ENCODE measurements at regions not wholly inside any gene's neighbourhood (a gene's known extent, or its start where the extent isn't known, plus 50 kb on each side); places are given as distances from the start of the nearest gene placed in this dataset.
"Not testable (repeated sequence)": the region's sequence is repeated elsewhere in the genome, so short reads cannot be mapped to it uniquely, and the experiment has no call there.

DNA sequence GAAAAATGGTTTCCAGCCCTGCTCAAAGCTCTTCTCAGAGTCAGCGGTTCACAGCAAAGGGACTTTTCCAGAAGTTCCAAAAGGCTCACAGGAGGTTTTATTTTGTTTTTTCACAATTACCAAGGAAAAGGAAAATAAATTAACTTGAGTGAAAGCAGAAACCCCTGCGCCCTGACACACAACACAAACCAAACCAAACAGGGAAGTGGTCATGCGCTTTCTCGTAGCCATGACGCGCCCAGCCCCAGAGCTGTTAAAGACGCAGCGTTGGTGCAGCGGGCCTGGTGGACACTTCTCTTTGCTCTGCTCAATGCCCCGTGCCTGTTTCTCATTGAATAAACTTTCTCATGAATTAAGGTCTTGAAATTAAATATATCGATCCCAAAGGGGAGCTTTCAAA is 134.4 kb upstream of the LYZL2 start:
- DNase-seq (ENCODE audit: low spot score), result peak; percentile 7

DNA sequence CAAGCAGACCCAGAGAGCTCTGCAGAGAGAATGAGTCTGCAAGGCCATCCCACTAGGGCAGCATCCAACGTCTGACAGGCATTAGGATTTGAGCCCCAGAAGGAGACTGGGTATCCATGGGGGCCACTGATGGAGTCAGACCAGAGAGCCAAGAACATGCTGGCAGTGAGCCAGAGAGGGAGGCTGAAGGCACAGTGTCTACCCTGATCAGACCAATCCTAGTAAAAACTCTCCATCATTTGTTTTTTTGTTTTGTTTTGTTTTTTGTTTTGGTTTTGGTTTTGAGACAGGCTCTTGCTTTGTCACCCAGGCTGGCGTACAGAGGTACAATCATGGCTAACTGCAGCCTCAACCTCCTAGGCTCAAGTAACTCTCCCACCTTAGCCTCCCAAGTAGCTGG is 133.1 kb upstream of the LYZL2 start:
- DNase-seq (ENCODE audit: low spot score), result peak; percentile 11

DNA sequence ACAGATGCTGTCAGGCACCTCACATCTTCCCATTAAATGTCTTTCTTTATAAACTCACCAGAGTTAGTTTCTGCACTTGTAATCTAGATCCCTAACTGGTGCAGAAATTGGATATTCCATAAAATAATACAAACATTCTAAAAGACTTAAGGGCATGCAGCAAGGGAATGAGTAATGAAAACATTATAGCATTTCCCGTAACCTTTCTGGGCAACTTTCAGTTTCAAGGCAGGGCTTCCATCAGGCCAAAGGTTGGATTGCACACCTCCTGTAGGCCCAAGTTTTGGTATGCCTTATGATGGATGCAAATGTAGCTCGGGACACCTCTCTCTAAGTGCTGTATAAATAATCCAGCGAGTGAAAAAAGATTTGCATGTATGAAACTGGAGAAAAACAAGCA is 129.9 kb upstream of the LYZL2 start:
- DNase-seq (ENCODE audit: low spot score), result no peak

DNA sequence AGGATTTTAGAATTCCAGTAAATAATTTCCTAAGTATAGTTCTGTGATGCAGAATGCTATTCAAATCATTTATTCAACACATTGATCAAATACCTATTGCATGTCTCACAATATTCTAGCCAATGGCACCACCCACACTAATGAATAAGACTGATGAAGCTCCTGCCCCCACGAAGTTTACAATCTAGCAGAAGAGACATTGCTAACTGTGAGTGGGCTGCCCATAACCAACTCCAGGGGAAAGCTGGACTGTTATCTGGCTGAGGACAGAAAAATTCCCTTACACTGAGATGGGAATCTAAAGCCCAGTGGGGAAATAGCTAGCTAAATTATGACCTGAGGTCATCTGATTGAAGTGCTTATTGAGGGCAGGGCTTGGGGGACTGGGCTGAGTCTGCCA is 128.8 kb upstream of the LYZL2 start:
- no peak for DNase-seq (ENCODE audit: low spot score)

DNA sequence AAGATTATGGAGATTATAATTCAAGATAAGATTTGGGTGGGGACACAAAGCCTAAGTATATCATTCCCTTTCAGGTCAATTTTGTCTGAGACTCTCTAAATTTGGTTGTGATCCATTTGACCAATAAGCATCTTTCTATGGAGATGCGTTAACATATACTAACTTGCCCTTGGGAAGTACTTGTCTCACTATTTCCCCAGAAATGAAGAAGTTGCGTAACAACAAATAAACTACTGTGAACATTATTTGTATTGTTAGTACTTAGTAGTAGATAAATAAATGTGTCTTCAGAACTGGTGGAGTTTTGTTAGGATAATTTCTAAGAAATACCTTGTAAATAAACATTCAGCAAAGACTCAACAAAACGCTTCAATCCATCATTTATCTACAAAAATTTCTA is 127.3 kb upstream of the LYZL2 start:
- DNase-seq (ENCODE audit: low spot score), result no peak

DNA sequence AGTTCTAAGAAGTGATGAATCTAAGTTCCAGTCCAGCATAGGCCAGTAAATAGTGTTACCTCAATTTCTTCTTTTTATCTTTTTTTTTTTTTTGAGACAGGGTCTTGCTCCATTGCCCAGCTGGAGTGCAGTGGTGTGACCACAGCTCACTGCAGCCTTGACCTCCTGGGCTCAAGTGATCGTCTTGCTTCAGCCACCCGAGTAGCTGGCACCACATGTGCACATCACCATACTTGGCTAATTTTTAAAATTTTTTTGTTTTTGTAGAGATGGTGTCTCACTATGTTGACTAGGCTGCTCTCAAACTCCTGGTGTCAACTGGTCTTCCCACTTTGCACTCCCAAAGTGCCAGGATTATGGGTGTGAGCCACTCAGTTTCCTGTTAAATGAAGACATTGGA is 126.6 kb upstream of the LYZL2 start:
- DNase-seq (ENCODE audit: low spot score), result no peak

DNA sequence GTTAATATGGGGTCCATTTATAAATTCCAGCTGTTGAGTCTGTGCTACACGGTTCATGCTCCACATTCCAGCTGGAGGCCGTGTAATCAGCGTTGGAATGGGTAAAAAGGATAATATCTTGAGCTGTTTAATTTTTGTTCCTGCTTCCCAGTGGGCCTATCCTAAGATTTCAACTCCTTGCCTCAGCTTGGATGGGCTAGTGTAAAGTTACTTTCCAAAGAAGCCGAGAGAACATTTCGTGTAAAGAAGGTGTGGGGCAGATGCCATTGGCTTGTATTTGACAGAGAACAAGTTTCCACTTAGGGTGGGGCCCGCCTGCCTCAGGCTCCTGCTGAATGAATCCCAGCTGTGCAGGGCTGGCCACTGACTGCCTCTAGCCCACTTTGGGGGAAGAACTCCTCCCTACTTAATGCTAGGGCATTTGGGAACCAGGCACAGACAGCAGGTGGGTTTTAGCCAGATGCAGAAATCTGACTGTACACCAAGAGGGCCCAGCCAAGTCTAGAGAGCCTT is 125.9 kb upstream of the LYZL2 start:
- DNase-seq (ENCODE audit: low spot score), result no peak

DNA sequence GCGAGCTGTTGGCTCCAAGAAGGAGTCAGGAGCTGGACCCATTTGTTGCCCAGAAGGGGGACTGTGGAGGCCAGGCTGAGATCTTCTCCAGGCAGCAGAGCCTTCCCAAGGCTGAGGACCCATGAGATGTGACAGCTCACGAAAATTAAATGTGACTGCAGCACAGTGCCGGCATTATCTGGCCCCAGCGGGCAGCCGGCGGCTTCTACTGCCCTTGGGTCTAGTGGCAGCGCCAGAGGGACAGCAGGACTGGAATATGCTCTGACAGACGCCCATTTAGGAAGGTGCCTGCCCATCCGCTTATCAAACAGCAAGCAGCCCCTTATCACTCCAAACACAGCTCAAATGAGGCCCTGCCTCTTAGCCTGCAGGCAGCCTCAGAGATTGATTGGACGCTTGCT is 122.9 kb upstream of the LYZL2 start:
- DNase-seq (ENCODE audit: low spot score), result no peak

DNA sequence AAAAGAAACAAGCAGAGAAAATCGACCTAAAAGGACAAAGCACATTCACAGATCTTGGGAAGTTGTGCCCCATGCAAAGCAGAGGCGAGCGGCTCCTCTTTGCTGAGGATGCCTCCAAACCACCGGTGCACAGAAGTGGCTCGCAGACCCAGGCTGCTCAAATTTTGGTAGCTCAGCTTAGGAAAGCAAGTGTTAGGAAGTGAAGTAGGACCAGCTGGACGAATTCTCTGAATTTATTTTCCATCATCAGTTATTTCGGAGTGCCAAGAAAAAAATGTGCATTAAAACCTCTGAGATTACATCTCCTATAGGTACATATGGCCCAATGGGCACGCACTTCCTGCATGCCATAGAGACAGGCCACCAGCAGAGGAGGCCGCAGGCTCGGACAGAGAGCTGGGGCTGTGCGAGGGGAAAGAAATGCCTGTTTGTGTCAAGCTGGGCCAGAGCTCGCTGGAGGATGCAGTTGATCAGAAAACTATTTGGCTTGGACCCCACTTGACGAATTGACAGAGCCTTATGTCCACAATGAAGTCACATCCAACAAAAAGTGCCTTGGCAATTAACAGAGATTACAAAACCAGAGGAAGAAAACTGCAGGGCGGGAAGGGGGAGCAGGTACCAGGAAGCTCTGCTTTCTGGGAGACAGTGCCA is 122.3 kb upstream of the LYZL2 start:
- DNase-seq (ENCODE audit: low spot score), result peak; percentile 80

DNA sequence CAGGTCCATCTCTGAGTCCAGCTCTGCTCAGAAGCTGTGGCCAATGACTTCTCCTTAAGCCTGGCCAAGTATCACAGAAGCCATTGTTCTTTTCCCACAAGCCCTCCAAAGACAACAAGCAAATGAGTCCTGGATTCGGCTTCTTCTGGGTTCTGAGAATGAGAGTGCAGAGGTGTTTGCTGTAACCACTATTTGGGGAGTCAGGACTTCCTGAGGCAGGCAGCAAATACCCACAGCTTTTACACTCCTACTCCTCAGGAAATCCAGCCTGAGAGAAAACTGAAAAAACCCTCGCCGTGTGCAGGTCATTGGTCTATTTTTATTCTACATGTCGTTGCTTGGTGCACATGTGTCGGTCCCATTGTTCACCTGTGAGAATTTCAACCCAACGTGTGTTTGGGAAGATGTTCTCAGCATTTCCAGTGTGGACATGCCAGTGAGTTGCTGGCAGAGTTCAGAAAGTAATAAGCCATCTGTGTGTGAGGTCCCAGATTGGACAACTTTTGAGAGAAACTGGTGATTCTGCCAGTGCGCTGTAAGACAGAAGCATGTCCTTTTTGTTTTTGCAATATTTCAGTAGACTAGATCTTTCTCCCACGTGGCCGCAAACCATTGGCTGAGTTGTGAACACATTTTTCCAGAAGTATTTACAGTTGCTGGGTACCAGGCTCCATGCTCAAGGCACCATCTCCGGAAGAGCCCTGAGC is 121.6 kb upstream of the LYZL2 start:
- no peak for DNase-seq (ENCODE audit: low spot score)

DNA sequence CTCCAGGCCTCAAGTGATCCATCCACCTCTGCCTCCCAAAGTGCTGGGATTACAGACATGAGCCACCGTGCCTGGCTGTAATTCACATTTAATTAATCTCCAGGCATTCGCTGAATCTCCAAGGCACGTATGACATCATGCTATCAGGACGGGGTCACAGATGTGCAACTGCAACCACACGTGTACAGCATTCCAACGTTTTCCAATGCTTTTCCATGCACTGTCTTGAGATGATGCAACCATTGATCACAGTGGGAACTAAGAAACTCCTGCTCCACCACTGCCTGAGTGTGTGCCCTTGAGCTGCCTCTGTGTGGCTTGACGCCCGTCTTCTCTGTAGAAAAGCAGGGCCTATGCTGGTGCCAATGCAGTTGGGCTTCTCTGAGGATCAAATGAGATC is 119.8 kb upstream of the LYZL2 start:
- DNase-seq (ENCODE audit: low spot score), result no peak

DNA sequence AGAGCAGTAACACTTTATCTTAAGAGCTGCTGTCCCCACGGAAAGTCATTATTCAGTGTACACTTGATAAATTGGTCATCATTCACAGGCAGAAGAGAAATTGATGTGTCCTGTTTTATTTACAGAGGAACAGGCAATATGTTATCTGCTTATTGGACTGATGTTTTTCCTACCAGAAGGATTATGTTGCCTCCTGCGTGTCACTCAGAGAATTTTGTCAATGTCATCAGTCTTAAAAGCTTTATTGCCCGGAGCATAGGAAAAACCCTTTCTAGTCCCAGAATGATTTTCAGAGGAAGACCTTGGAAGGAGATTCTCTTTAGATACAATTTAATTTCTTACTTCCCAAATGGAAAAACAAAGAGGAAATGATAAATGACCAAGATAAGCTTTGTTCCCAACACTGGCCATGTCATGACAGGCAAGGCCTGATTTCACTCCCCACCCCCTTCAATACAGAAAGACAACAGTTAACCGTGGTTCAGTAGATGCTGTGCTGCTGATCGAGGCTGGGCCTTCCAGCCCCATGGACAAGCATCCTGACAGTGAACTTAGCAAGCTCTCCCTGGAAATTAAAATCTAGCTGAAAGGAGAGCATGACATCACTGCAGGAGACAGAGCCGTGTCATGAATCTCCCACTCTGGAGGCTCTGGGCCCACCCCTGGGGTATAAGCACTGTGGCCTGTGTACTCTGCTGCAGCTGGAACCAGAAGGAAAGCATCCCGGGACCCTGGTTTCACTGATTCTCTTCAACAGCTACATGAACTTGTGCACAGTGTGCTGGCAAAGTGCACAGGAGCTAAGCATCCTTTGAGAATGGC is 118.8 kb upstream of the LYZL2 start:
- no peak for DNase-seq (ENCODE audit: low spot score)

DNA sequence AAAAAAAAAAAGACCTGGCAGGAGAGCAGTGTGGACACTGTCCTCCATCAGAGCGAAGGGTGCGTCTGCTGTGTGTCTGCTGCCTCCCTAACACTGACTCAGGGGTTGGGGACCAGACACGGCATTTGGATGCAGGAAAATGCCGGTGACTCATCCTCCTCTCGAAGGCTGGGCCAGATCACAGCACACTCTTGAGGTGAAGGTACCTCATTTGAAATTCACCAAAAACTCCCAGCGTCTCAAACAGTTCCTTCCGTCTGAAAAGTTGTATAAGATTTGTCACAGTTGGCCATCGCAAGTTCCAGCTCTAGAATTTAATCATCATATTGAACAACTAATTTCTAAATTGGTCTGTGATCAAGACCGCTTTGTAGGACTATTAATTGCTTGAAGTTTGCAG is 118.1 kb upstream of the LYZL2 start:
- no peak for DNase-seq (ENCODE audit: low spot score)

DNA sequence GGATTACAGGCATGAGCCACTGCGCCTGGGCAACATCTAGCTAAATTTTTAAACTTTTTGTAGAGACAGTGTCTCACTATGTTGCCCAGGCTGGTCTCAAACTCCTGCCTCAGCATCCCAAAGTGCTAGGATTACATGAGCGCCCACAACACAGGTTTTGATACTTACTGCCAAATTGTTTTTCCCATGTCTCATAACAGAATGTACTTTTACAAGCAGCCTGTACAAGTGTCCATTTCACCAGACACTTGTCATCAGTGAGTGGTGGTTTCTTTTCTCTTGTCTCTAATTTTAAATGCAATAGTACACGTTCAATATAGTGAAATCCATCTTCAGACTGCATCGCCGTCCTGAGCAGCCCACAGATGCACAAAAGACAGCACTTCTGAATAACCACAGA is 116.4 kb upstream of the LYZL2 start:
- DNase-seq (ENCODE audit: low spot score), result no peak

DNA sequence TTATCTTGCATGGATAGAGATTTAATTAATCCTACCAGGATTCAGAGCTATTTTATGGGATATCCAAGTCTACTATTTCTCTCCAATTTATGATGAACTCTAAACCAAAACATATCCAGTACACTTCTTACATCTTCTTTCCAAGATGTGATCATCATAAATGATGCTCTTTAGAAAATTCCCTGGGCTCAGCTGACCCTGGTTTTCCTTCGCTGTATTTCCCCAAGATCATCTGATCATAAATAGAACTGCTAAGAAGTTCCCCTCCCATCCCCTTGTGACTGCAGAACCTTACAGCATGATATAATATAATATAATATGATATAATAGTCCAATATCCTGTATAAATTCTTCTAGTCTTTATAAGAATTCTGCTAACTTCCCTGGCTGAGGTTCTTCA is 114.6 kb upstream of the LYZL2 start:
- no peak for DNase-seq (ENCODE audit: low spot score)

DNA sequence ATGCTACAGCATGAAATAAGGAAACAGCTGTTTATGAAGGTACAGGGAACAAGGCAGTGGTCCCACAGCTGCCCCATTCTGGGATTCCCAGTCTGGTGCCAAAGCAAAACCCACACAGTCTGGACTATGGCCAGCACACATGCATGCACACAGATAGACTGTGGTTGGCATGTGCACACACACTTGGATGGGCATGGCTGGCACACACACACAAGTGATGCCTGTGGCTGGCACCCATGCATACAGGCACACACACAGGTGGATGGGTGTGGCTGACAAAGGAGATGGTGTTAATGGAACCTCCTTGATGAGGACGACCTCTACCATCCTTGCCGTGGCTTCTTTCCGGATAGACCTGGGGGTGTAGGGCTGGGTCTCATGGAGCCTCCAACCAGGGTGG is 114.0 kb upstream of the LYZL2 start:
- no peak for DNase-seq (ENCODE audit: low spot score)

DNA sequence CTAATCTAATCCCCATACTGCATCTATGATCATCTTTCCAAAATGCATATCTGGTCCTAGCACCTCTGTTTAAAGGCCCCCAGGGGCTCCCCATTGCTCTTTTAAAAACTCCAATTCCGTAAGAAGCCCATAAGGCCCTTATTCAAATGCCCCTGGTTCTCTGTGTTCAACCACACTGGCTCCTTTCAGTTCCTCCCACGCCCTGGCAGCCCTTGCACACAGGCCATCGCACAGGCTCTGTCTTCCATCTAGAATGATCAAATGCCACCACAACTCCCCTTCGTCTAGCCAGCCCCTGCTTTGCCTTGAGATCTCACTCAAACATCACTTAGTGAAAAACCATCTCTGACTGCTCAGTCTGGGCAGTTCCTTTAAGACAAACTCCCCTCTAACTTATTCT is 112.9 kb upstream of the LYZL2 start:
- no peak for DNase-seq (ENCODE audit: low spot score)

DNA sequence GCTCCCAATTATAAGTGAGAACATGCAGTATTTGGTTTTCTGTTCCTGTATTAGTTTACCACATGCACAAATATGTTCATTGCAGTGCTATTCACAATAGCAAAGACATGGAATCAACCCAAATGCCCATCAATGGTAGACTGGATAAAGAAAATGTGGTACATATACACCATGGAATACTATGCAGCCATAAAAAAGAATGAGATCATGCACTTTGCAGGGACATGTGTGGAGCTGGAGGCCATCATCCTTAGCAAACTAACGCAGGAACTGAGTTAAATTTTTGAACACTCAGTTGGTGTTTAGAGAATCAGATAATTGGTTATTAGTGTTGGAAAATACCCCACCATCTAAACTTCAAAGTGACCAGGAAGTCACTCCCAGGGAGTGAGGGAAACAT is 111.2 kb upstream of the LYZL2 start:
- not testable (repeated sequence) for DNase-seq (ENCODE audit: low spot score)

DNA sequence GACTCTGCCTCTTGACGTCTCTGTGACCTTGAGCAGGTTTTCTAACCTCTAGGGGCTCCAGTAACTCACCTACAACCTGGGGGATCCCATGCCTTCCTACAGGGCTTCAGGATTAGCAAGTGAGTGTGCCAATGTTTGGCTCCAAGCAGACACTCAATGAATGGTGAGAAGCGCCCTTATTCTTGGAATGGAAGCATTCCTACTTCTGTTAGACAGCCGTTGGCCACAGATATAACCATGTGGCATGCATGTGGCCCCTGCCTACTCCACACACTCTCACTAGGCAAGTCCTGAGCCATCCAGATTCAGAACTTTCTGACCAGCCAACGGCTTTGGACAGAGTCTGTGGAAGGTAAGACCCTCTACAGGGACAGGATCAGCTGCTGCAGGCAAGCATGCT is 108.9 kb upstream of the LYZL2 start:
- no peak for DNase-seq (ENCODE audit: low spot score)

DNA sequence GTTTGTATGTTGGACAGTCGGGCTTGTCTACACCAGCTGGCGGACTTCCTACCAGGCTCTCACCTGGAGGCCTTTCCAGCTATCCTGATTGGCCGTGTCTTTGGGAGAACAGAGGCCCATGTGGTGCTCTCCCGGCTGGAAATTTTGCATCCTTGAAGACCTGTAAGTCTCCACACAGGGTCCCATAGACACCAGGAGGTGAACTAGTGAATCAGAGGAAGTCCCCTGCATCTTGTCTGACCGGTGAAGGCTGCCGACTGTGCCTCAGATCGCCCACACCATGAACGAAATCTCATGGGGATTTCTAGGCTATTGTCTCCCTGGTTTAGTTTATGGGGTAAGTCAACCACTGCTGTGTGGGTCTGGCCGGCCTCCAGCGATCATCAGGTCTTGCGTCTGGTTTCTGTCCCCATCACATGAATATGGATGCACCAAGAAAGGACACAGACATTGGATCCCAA is 108.4 kb upstream of the LYZL2 start:
- DNase-seq (ENCODE audit: low spot score), result no peak

DNA sequence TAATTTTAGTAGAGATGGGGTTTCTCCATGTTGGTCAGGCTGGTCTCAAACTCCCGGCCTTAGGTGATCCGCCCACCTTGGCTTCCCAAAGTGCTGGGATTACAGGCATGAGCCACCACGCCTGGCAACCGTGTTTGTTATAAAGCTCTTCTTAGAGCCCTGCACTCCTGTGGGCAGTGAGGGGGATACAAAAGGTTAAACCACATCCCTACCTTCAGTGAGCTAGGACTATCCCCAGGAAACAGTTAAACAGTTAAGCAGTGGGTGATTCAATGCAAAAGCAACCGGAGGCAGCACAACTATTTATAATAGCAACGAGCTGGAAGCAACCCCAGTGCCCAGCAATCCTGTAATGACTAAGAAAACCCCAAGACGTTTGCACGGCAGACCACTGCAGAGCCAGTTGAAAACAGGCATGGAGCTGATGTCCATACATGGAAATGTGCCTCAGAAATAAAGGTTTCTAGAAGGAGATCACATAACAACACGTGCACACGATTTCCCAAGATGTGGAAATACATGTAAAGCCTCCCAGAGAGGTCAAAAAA is 107.2 kb upstream of the LYZL2 start:
- no peak for DNase-seq (ENCODE audit: low spot score)

DNA sequence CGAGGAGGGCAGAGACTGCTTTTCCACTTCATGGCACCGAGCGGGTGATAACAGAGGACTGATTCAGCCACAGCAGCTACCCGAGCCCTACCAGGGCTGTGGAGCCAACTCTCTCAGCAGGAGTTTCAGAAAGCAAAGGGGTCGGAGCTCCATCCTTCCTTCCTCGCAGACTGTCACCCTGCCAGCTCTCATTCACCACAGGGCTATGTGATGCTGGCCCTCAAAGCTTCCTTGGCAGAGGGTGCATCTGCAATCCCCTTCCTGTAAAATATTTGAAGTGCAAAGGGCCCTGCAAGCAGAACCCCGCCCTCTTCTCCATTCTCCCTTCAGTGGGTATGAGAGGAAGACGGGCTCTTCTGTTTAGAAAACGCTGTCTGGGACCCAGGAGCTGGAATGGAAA is 105.3 kb upstream of the LYZL2 start:
- no peak for DNase-seq (ENCODE audit: low spot score)

DNA sequence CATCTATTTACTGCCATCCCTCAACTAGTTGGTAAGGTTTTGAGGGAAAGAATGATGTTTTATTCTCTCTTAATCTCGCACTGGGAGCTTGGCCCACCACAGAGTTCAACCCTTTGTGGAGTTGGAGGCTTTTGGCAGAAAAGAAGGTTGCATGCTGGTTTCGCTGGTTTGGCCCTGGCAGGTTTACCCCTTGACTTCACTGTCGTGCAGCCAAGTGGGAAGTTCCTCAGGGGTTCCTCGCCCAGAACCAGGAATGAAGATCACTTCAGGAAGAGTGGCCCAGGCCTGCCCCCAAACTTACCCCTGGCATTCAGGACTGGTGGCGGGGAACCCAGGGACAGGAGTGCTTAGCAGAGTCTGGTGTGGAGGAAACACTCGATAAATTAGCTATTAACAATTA is 103.1 kb upstream of the LYZL2 start:
- no peak for DNase-seq (ENCODE audit: low spot score)
